Panc1 (cell line): ENCODE measurements at regions not wholly inside any gene's neighbourhood (a gene's known extent, or its start where the extent isn't known, plus 50 kb on each side); places are given as distances from the start of the nearest gene placed in this dataset.

Source experiments
- ATAC-seq: fragments of 200-7000 bp; cut with Tn5 transposase; 2 replicates; pipeline ENCODE4 v1.9.1; 2020; ENCODE audit warnings: mild to moderate bottlenecking, moderate library complexity
- BruUV-seq: library from RNA; stranded (reverse); fragments of 400-500 nt; replicated peaks from 2 replicates; lab custom pipeline; 2021; lab: Mats Ljungman, UMichigan
- CTCF ChIA-PET: fragments of 300-600 bp; sonication (Branson Sonifier 250); formaldehyde crosslinking; loops from one replicate; lab custom pipeline; 2022; ENCODE audit warnings: antibody characterized with exemption; lab: Charles Lee
- POLR2A ChIA-PET: fragments of 300-600 bp; sonication (Branson Sonifier 250); formaldehyde crosslinking; loops from one replicate; lab custom pipeline; 2022; ENCODE audit warnings: antibody characterized with exemption; lab: Charles Lee
- DNase-seq: peaks from one replicate; pipeline ENCODE4 v3.0.0-alpha.2; 2010; ENCODE audit warnings: low read depth, low spot score
- H3K27ac ChIP-seq: 2 replicates; pipeline ENCODE4 v1.5.1; 2011; ENCODE audit warnings: mild to moderate bottlenecking, low read length, inconsistent platforms
- H3K27me3 ChIP-seq: fragments of 200-500 bp; sonication (Bioruptor generic); 2 replicates; pipeline ENCODE4 v1.6.0; 2014; ENCODE audit warnings: low read length, inconsistent platforms; ENCODE audit not compliant: control insufficient read depth, insufficient read depth
- H3K36me3 ChIP-seq: fragments of 200-500 bp; sonication (Bioruptor generic); 2 replicates; pipeline ENCODE4 v1.5.1; 2014; ENCODE audit warnings: inconsistent platforms, mild to moderate bottlenecking, low read length, moderate library complexity; ENCODE audit not compliant: control insufficient read depth, insufficient read depth
- H3K4me1 ChIP-seq: 2 replicates; pipeline ENCODE4 v1.5.1; 2011; ENCODE audit warnings: inconsistent platforms, mild to moderate bottlenecking, low read length, moderate library complexity; ENCODE audit not compliant: control insufficient read depth, insufficient read depth
- H3K4me3 ChIP-seq, 2 experiments: 2 replicates each; pipeline ENCODE4 v1.5.1; 2011 to 2012; ENCODE audit warnings: low read depth in 2 of 2, low read length in 2 of 2, mild to moderate bottlenecking in 2 of 2, inconsistent platforms in 1 of 2, moderate library complexity in 1 of 2
- H3K9me3 ChIP-seq: fragments of 200-500 bp; sonication (Bioruptor generic); 2 replicates; pipeline ENCODE4 v1.5.1; 2014; ENCODE audit warnings: low read depth, mild to moderate bottlenecking, inconsistent platforms, low read length, moderate library complexity; ENCODE audit not compliant: control insufficient read depth, insufficient read depth
- POLR2AphosphoS5 ChIP-seq: IDR thresholded peaks from 2 replicates; pipeline ENCODE4 v1.6.1; 2012; ENCODE audit warnings: mild to moderate bottlenecking, low read depth, low read length, moderate library complexity
- SIN3A ChIP-seq: IDR thresholded peaks from 2 replicates; pipeline ENCODE4 v1.6.1; 2012; ENCODE audit warnings: low read depth, mild to moderate bottlenecking, low read length, moderate library complexity, borderline replicate concordance; ENCODE audit not compliant: insufficient read depth
- TCF7L2 ChIP-seq: IDR thresholded peaks from 2 replicates; pipeline ENCODE4 v1.6.1; 2011; ENCODE audit warnings: mild to moderate bottlenecking, low read depth, low read length, inconsistent platforms
- in situ Hi-C: cut with HindIII; loops from 2 replicates; pipeline ENCODE4 v1.10.0; 2016; ENCODE audit warnings: low sequenced_read_pairs, low pct_unique_long_range_greater_than_20kb
- intact Hi-C: fragments of 100-400 bp; cut with micrococcal nuclease; formaldehyde crosslinking; loops from one replicate; pipeline ENCODE4 v1.10.0; 2022; ENCODE audit not compliant: unreplicated experiment
- TF ChIP-seq, protein P1 (sequence below): fragments of 450-650 bp; IDR thresholded peaks from 2 replicates; pipeline ENCODE4 v1.5.1; 2017; ENCODE audit warnings: mild to moderate bottlenecking
- TF ChIP-seq, protein P2 (sequence below), 2 experiments: IDR thresholded peaks; 2 replicates each; pipeline ENCODE4 v1.6.1; 2011 to 2012; ENCODE audit warnings: low read depth in 2 of 2, control low read depth in 1 of 2, low read length in 1 of 2, mild to moderate bottlenecking in 1 of 2, moderate library complexity in 1 of 2; ENCODE audit not compliant: insufficient read depth in 1 of 2

DNA sequence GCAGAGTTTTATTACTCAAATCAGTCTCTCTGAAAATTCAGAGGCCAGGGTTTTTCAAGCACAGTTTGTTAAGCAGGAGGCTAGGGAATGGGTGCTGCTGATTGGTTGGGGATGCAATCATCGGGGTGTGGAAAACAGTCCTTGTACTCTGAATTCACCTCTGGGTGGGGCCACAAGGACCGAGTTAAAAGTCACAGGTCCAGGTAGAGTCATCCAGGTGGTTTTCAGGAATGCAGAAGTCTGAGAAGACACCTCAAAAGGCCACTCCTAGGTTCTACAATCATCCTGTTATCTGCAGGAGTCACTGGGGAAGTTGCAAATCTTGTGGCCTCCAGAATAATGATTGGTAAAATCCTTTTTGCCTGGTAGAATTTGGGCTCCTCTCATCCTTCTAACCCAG lies 371.2 kb upstream of the SULF2 start:
- CTCF ChIA-PET, result no interaction called here
- POLR2A ChIA-PET, result no interaction called here
- DNase-seq (no peak), ATAC-seq (no peak)
- H3K27me3 ChIP-seq, result peaks cover 12% of the 10 kb centered on the region
- intact Hi-C loops (no loop called here), in situ Hi-C loops (no loop called here)
- no peaks in the 10 kb centered on the region for H3K9me3 ChIP-seq
- no peaks in the 10 kb centered on the region for H3K36me3 ChIP-seq
- no TSS peak for BruUV-seq
- TF ChIP-seq, protein P1, sequence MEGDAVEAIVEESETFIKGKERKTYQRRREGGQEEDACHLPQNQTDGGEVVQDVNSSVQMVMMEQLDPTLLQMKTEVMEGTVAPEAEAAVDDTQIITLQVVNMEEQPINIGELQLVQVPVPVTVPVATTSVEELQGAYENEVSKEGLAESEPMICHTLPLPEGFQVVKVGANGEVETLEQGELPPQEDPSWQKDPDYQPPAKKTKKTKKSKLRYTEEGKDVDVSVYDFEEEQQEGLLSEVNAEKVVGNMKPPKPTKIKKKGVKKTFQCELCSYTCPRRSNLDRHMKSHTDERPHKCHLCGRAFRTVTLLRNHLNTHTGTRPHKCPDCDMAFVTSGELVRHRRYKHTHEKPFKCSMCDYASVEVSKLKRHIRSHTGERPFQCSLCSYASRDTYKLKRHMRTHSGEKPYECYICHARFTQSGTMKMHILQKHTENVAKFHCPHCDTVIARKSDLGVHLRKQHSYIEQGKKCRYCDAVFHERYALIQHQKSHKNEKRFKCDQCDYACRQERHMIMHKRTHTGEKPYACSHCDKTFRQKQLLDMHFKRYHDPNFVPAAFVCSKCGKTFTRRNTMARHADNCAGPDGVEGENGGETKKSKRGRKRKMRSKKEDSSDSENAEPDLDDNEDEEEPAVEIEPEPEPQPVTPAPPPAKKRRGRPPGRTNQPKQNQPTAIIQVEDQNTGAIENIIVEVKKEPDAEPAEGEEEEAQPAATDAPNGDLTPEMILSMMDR, result no peak
- TF ChIP-seq SIN3A (no peak), TCF7L2 (no peak), POLR2AphosphoS5 (no peak)
- TF ChIP-seq, protein P2, sequence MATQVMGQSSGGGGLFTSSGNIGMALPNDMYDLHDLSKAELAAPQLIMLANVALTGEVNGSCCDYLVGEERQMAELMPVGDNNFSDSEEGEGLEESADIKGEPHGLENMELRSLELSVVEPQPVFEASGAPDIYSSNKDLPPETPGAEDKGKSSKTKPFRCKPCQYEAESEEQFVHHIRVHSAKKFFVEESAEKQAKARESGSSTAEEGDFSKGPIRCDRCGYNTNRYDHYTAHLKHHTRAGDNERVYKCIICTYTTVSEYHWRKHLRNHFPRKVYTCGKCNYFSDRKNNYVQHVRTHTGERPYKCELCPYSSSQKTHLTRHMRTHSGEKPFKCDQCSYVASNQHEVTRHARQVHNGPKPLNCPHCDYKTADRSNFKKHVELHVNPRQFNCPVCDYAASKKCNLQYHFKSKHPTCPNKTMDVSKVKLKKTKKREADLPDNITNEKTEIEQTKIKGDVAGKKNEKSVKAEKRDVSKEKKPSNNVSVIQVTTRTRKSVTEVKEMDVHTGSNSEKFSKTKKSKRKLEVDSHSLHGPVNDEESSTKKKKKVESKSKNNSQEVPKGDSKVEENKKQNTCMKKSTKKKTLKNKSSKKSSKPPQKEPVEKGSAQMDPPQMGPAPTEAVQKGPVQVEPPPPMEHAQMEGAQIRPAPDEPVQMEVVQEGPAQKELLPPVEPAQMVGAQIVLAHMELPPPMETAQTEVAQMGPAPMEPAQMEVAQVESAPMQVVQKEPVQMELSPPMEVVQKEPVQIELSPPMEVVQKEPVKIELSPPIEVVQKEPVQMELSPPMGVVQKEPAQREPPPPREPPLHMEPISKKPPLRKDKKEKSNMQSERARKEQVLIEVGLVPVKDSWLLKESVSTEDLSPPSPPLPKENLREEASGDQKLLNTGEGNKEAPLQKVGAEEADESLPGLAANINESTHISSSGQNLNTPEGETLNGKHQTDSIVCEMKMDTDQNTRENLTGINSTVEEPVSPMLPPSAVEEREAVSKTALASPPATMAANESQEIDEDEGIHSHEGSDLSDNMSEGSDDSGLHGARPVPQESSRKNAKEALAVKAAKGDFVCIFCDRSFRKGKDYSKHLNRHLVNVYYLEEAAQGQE (IDR thresholded peaks at IDR 0.05; ENCODE audit: insufficient read depth in 1 of 2, low read depth in 2 of 2, low read length in 1 of 2), result no peak
- no peak overlapping the region for H3K4me3 ChIP-seq
- no peaks in the 10 kb centered on the region for H3K4me1 ChIP-seq
- no peak overlapping the region for H3K27ac ChIP-seq

DNA sequence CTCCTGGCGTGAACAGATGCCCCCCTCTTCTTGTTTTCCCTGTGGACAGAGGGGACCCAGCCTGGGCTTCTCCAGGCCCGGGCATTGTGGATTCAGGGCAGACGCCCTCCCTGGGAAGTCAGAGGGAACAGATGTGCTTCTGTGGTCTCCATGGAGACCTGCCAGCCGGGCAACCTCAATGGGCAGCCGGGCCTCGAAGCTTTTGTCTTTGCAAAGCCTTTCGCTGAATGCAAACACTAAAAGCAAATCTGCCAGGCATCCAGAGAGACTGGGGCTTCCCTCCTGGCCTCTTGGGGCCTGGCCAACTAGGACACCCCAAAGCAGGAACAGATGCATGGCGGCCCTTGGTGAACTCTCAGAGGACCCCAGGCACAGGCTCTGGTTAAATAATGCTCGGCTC lies 370.0 kb upstream of the SULF2 start:
- no peaks in the 10 kb centered on the region for H3K36me3 ChIP-seq
- no peaks in the 10 kb centered on the region for H3K4me1 ChIP-seq
- ChIA-PET CTCF (no interaction called here), POLR2A (no interaction called here)
- no peak overlapping the region for H3K4me3 ChIP-seq
- H3K9me3 ChIP-seq, result no peaks in the 10 kb centered on the region
- TF ChIP-seq SIN3A (no peak), POLR2AphosphoS5 (no peak), TCF7L2 (no peak)
- TF ChIP-seq, protein P2 (IDR thresholded peaks at IDR 0.05; ENCODE audit: insufficient read depth in 1 of 2, low read depth in 2 of 2, low read length in 1 of 2), result no peak
- TF ChIP-seq, protein P1, result no peak
- intact Hi-C loops, result no loop called here
- in situ Hi-C loops, result no loop called here
- BruUV-seq, result no TSS peak
- no peak for ATAC-seq
- peaks cover 16% of the 10 kb centered on the region for H3K27me3 ChIP-seq
- H3K27ac ChIP-seq, result no peak overlapping the region
- DNase-seq, result no peak
